D721Med (cell line): ENCODE measurements at regions not wholly inside any gene's neighbourhood (a gene's known extent, or its start where the extent isn't known, plus 50 kb on each side); places are given as distances from the start of the nearest gene placed in this dataset.

ENCODE experiments used
- DNase-seq: peaks from one replicate; pipeline ENCODE4 v3.0.0; 2011; ENCODE audit warnings: low spot score; ENCODE audit not compliant: insufficient read length
- FAIRE-seq: peaks from 2 replicates; lab custom pipeline; 2011; peaks lifted over from hg19 to GRCh38; lab: Jason Lieb, UNC
- CTCF ChIP-seq: IDR thresholded peaks from 2 replicates; pipeline ENCODE4 v1.5.1; 2012; ENCODE audit warnings: mild to moderate bottlenecking, control low read depth; ENCODE audit not compliant: insufficient read depth; ENCODE audit errors: missing control alignments

- FAIRE-seq (no peak), DNase-seq (no peak)
- no peak for TF ChIP-seq CTCF
Measured at GRCh38 chr10:10796061-10796773, 221.5 kb upstream of the CELF2 start.

GRCh38 chr10:10796774-10797415 is 220.8 kb upstream of the CELF2 start:
- FAIRE-seq: no peak
- no peak for DNase-seq
- no peak for TF ChIP-seq CTCF

GRCh38 chr10:10797513-10797912 is 220.2 kb upstream of the CELF2 start:
- DNase-seq (no peak), FAIRE-seq (no peak)
- no peak for TF ChIP-seq CTCF

- FAIRE-seq: no peak
- no peak for DNase-seq
- TF ChIP-seq CTCF: no peak
Measured at GRCh38 chr10:10798102-10798863, 219.4 kb upstream of the CELF2 start.

GRCh38 chr10:10798864-10799192 is 218.8 kb upstream of the CELF2 start:
- no peak for TF ChIP-seq CTCF
- DNase-seq (no peak), FAIRE-seq (no peak)

- TF ChIP-seq CTCF: no peak
- no peak for DNase-seq
- FAIRE-seq: no peak
Measured at GRCh38 chr10:10800961-10801360, 216.7 kb upstream of the CELF2 start.
